Upper lobe of right lung (tissue), 1 donor: ENCODE measurements at regions not wholly inside any gene's neighbourhood (a gene's known extent, or its start where the extent isn't known, plus 50 kb on each side); places are given as distances from the start of the nearest gene placed in this dataset.
"Not testable (repeated sequence)": the region's sequence is repeated elsewhere in the genome, so short reads cannot be mapped to it uniquely, and the experiment has no call there.

Experiments
- ATAC-seq: fragments of 200-7000 bp; cut with Tn5 transposase; one replicate; pipeline ENCODE4 v1.9.1; 2020; ENCODE audit warnings: mild to moderate bottlenecking, moderate library complexity
- DNase-seq: peaks from one replicate; pipeline ENCODE4 v3.0.0-alpha.2; 2020
- H3K27ac ChIP-seq: fragments of 200-600 bp; one replicate; pipeline ENCODE4 v1.8.0; 2022
- H3K27me3 ChIP-seq: fragments of 200-600 bp; one replicate; pipeline ENCODE4 v1.8.0; 2022; ENCODE audit warnings: mild to moderate bottlenecking
- H3K36me3 ChIP-seq: fragments of 200-600 bp; one replicate; pipeline ENCODE4 v1.8.0; 2022
- H3K4me1 ChIP-seq: fragments of 200-600 bp; one replicate; pipeline ENCODE4 v1.8.0; 2022
- H3K4me3 ChIP-seq: fragments of 200-600 bp; one replicate; pipeline ENCODE4 v1.8.0; 2022; ENCODE audit warnings: mild to moderate bottlenecking
- H3K9me3 ChIP-seq: fragments of 200-600 bp; one replicate; pipeline ENCODE4 v1.8.0; 2022
- intact Hi-C: fragments of 100-400 bp; cut with DNase I; formaldehyde crosslinking; loops from one replicate; pipeline ENCODE4 v1.11.0; 2022
- TF ChIP-seq, protein P1 (sequence below): fragments of 200-600 bp; IDR thresholded peaks from one replicate; pipeline ENCODE4 v1.8.0; 2022; ENCODE audit warnings: antibody characterized with exemption
- donor health status: DM: no; HTN: yes; CAD: no; lungs with severe emphysema.

DNA sequence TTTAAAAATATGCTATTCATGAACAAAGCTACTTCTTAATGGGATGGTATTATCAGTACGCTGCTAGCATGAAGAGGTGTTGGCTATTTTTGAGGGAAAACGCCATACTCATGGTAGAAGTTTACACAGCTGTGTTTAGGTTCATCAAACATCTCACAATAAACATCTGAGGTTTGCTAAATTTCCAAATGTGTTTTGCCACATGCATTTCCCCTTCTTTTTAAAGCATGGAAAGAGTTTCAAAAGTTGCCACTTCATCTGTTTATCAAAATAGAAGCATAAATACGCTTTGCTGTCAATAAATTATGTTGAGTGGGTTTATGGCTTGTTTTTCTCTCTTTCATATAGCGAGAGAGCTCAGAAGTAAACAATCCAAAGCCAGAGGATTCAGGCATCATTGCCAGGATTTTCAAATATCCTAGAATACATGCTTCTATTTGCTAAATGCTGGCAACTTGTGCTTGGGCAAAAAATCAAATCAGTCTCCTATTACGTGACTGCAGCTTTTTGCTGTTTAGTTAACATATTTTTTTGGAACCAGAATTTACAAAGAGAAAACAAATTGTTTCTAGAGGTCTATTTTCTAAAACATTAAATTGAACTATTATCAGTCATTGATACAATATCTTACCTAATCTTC lies 1919.9 kb upstream of the LRRTM1 start:
- H3K27ac ChIP-seq, result no peak overlapping the region
- H3K36me3 ChIP-seq, result no peaks in the 10 kb centered on the region
- H3K4me3 ChIP-seq, result no peak overlapping the region
- no peaks in the 10 kb centered on the region for H3K27me3 ChIP-seq
- DNase-seq, result no peak
- no peaks in the 10 kb centered on the region for H3K4me1 ChIP-seq
- peaks cover 5% of the 10 kb centered on the region for H3K9me3 ChIP-seq
- TF ChIP-seq, protein P1, sequence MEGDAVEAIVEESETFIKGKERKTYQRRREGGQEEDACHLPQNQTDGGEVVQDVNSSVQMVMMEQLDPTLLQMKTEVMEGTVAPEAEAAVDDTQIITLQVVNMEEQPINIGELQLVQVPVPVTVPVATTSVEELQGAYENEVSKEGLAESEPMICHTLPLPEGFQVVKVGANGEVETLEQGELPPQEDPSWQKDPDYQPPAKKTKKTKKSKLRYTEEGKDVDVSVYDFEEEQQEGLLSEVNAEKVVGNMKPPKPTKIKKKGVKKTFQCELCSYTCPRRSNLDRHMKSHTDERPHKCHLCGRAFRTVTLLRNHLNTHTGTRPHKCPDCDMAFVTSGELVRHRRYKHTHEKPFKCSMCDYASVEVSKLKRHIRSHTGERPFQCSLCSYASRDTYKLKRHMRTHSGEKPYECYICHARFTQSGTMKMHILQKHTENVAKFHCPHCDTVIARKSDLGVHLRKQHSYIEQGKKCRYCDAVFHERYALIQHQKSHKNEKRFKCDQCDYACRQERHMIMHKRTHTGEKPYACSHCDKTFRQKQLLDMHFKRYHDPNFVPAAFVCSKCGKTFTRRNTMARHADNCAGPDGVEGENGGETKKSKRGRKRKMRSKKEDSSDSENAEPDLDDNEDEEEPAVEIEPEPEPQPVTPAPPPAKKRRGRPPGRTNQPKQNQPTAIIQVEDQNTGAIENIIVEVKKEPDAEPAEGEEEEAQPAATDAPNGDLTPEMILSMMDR, result no peak
- intact Hi-C loops, result no loop called here
- no peak for ATAC-seq

DNA sequence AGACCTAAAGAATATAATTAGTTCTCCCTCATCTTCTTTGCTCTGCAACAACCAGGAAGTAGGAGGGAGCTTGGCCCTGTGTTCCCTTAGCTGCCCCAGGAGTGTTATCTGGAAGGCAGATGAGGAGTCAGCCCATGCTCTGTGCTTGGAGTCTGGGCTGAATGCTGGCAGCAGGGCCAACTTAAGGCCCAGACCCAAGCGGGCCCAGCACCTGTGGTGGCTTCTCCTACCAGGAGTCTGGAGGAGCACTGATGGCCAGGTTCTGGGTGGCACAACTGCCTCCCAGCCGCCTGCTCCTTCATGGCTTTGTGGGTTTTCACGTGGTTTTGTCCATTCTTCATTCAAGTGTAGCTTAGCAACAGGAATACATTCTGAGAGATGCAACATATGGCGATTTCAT lies 1910.7 kb upstream of the LRRTM1 start:
- no peak for ATAC-seq
- Histone ChIP-seq H3K27ac (no peak overlapping the region), H3K36me3 (no peaks in the 10 kb centered on the region), H3K27me3 (no peaks in the 10 kb centered on the region), H3K9me3 (no peaks in the 10 kb centered on the region), H3K4me3 (no peak overlapping the region), H3K4me1 (no peaks in the 10 kb centered on the region)
- peak; percentile 28 for DNase-seq
- intact Hi-C loops, result no loop called here
- TF ChIP-seq, protein P1, result no peak

DNA sequence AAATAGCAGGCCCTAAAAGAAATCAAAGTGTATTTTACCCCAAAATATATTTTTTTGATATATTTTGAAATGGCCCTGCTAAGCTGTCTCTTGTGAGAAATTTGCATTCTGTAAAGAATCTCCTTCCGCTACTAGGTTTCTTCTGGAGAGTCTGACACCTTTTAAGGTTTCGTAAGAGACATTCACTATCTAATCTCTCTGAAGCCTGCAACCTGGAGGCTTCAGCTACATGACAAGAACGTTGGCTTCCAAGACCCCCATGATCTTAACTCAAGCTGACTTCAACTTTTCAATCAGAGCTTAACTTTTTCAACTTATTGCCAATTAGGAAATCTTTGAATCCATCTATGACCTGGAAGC lies 1894.9 kb upstream of the LRRTM1 start:
- intact Hi-C loops, result no loop called here
- Histone ChIP-seq H3K4me1 (no peaks in the 10 kb centered on the region), H3K4me3 (no peak overlapping the region), H3K36me3 (no peaks in the 10 kb centered on the region), H3K9me3 (no peaks in the 10 kb centered on the region), H3K27ac (no peak overlapping the region), H3K27me3 (no peaks in the 10 kb centered on the region)
- TF ChIP-seq, protein P1, result no peak
- DNase-seq (no peak), ATAC-seq (no peak)

DNA sequence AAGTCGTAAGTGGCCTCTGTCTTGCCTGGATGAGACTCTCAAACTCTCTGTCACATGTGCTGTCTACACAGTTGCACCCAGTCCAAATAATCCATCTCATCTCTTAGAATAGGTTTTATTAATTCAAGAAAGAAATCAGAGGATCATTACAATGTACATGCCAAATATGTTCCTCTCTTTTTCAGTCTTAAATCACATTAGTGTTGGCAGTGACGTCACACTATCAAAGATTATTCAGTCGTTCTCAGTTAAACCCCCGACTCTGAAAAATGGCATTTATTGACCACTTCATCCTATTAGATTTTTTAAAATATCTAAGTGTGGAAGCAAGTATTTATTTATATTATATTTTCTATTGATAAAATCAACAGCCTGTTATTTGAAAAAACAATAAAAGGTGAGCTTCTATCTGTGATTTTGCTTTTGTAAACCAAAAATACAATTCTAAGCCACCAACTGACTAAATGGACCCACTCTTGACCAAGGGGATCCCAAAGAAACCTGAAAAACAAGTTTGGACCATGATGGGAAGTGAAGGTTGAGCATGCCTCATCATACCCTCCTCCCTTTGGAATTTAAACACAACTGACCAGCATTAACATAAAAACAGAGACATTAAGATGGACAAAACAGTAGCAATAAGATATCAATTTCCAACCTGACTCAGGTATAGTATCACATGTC lies 1894.4 kb upstream of the LRRTM1 start:
- Histone ChIP-seq H3K4me1 (no peaks in the 10 kb centered on the region), H3K27ac (no peak overlapping the region), H3K27me3 (no peaks in the 10 kb centered on the region), H3K9me3 (no peaks in the 10 kb centered on the region), H3K36me3 (no peaks in the 10 kb centered on the region), H3K4me3 (no peak overlapping the region)
- intact Hi-C loops, result no loop called here
- DNase-seq, result no peak
- TF ChIP-seq, protein P1, result no peak
- no peak for ATAC-seq

DNA sequence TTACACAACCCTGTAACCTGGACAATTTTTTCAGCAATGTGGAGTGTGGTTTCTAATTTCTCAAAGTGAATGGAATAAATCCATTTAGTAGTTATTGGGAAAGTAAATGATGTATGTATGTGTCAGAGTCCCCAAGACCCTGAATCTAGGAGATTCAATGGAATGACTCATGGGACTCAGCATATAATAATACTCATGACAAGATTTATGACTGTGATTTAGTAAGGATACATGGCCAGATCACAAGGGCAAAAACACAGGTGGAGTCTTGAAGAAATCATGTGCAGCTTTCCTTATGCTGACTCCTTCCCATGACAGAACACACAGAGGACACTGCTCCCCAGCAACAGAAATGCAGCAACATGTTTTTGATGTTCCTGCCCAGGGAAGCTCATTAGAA lies 1877.7 kb upstream of the LRRTM1 start:
- no peaks in the 10 kb centered on the region for H3K27me3 ChIP-seq
- H3K9me3 ChIP-seq, result no peaks in the 10 kb centered on the region
- ATAC-seq (no peak), DNase-seq (no peak)
- no peaks in the 10 kb centered on the region for H3K36me3 ChIP-seq
- H3K4me3 ChIP-seq, result no peak overlapping the region
- no peak overlapping the region for H3K27ac ChIP-seq
- TF ChIP-seq, protein P1, result no peak
- intact Hi-C loops, result no loop called here
- H3K4me1 ChIP-seq, result no peaks in the 10 kb centered on the region

DNA sequence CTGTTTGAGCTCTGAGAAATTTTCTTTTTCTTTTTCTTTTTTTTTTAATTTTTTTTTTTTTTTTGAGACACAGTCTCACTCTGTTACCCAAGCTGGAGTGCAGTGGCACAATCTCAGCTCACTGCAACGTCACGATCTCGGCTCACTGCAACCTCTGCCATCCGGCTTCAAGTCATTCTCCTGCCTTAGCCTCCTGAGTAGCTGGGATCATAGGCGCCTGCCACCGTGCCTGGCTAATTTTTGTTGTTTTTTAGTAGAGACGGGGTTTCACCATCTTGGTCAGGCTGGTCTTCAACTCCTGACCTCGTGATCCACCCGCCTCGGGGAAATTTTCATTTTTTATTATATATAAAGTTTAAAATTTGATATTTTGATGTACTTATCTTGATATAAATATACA lies 1870.7 kb upstream of the LRRTM1 start:
- H3K27ac ChIP-seq, H3K9me3 ChIP-seq, ATAC-seq, DNase-seq, intact Hi-C loops, H3K36me3 ChIP-seq, H3K4me3 ChIP-seq, H3K4me1 ChIP-seq, H3K27me3 ChIP-seq: not testable (repeated sequence)
